ENCODE measurements at regions not wholly inside any gene's neighbourhood (a gene's known extent, or its start where the extent isn't known, plus 50 kb on each side); places are given as distances from the start of the nearest gene placed in this dataset.

DNA sequence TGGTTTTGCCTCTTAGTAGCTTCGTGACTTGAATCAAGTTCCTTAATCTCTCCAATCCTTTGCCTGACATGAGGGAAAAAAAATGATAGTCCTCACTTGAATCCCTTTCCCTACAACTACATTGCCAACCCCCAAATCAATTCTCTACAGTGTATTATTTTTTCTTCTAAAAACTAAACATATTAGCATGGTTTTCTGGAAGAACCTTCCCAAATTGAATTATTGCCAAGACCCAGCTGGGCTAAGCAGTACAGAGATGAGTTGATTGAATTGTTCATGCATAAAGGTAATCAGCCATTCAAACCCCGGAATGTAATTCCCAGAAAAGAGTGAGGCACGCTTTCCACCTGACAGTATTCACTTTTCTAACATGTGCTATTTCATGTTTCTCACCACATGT lies 155.6 kb upstream of the AGR3 start:
- no peak for DNase-seq (ENCODE audit: low spot score, unreplicated experiment)
- no peaks in the 10 kb centered on the region for H3K9me3 Mint-ChIP-seq (ENCODE audit: low read depth)
- TF ChIP-seq, protein P1, sequence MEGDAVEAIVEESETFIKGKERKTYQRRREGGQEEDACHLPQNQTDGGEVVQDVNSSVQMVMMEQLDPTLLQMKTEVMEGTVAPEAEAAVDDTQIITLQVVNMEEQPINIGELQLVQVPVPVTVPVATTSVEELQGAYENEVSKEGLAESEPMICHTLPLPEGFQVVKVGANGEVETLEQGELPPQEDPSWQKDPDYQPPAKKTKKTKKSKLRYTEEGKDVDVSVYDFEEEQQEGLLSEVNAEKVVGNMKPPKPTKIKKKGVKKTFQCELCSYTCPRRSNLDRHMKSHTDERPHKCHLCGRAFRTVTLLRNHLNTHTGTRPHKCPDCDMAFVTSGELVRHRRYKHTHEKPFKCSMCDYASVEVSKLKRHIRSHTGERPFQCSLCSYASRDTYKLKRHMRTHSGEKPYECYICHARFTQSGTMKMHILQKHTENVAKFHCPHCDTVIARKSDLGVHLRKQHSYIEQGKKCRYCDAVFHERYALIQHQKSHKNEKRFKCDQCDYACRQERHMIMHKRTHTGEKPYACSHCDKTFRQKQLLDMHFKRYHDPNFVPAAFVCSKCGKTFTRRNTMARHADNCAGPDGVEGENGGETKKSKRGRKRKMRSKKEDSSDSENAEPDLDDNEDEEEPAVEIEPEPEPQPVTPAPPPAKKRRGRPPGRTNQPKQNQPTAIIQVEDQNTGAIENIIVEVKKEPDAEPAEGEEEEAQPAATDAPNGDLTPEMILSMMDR (IDR thresholded peaks at IDR 0.05; ENCODE audit: unreplicated experiment): no peak
- no peak overlapping the region for H3K27ac Mint-ChIP-seq
- H3K4me3 Mint-ChIP-seq (ENCODE audit: low read depth): no peak overlapping the region
- H3K4me1 Mint-ChIP-seq (ENCODE audit: low read depth): peaks cover 8% of the 10 kb centered on the region
- H3K36me3 Mint-ChIP-seq (ENCODE audit: insufficient read depth): no peaks in the 10 kb centered on the region
- H3K27me3 Mint-ChIP-seq: no peaks in the 10 kb centered on the region

DNA sequence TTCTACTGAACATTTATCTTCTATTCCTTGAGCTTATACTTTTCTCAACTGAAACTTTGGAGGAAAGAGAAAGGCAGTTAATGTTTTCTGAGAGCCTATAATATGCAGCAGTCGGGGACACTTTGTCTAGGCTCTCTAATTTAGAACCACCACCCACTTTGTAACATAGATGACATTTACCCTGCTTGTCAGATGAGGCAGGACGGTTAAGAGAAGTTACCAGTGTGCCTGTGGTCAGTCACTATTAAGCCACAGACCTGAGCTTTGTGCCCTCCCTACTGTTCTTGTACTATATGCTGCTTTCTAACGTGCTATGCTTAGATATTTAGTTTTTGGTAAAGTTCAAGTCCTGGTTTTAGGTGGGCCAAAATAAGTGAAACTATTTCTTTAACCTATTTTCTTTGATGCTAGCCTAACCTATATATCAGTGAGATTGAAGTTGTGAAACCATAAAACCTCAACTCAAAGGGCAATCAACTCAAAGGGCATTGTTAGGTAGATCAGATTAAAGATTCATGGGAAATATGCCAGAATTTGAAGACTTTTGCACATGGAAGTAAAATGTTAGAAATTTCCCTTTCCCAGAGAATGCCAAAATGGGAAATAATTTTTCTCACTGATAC lies 156.5 kb upstream of the AGR3 start:
- no peak overlapping the region for H3K4me3 Mint-ChIP-seq (ENCODE audit: low read depth)
- no peaks in the 10 kb centered on the region for H3K27me3 Mint-ChIP-seq
- peaks cover 8% of the 10 kb centered on the region for H3K4me1 Mint-ChIP-seq (ENCODE audit: low read depth)
- H3K27ac Mint-ChIP-seq: no peak overlapping the region
- no peaks in the 10 kb centered on the region for H3K36me3 Mint-ChIP-seq (ENCODE audit: insufficient read depth)
- TF ChIP-seq, protein P1 (IDR thresholded peaks at IDR 0.05; ENCODE audit: unreplicated experiment): no peak
- no peak for DNase-seq (ENCODE audit: low spot score, unreplicated experiment)
- no peaks in the 10 kb centered on the region for H3K9me3 Mint-ChIP-seq (ENCODE audit: low read depth)

DNA sequence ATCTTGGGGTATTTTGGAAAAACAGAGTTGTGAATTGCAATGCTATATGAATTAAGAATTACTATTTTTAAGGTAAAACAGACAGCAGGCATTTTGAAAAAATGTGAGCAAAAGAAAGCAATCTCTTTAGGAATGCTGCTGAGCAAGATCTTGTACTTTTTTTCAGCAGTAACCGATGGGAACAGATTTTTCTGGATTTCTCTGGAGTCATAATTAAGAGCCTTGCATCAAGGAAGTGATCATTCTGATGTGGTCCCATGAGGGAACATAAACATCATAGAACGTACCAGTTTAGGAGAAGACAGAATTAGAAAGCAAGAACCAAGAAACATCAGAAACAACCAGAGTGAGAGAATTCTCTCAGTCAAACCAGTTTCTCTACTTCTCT lies 157.0 kb upstream of the AGR3 start:
- Mint-ChIP-seq H3K36me3 (ENCODE audit: insufficient read depth) (no peaks in the 10 kb centered on the region), H3K4me1 (ENCODE audit: low read depth) (peaks cover 8% of the 10 kb centered on the region), H3K27ac (no peak overlapping the region), H3K27me3 (no peaks in the 10 kb centered on the region), H3K4me3 (ENCODE audit: low read depth) (no peak overlapping the region), H3K9me3 (ENCODE audit: low read depth) (no peaks in the 10 kb centered on the region)
- TF ChIP-seq, protein P1 (IDR thresholded peaks at IDR 0.05; ENCODE audit: unreplicated experiment): no peak
- DNase-seq (ENCODE audit: low spot score, unreplicated experiment): no peak

DNA sequence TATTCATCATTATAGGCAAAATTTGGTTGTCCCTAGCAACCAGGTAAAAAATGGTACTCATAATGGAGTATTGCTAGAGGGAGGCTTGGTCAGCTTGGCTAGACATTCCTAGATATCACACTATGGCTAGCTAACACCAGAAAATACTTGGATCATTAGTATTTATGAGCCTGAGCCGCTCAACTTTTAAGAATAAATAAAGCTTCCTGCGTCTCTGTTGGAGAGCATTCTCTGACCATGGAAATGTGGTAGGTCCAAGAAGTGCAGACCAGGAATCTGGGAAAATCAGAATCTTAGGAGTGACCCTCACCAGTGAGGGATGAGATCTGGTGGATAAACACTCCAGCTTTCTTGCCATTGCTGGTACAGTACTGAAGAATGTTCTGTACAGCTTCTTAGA lies 157.6 kb upstream of the AGR3 start:
- TF ChIP-seq, protein P1 (IDR thresholded peaks at IDR 0.05; ENCODE audit: unreplicated experiment): no peak
- no peak for DNase-seq (ENCODE audit: low spot score, unreplicated experiment)
- Mint-ChIP-seq H3K27me3 (no peaks in the 10 kb centered on the region), H3K4me1 (ENCODE audit: low read depth) (peaks cover 8% of the 10 kb centered on the region), H3K9me3 (ENCODE audit: low read depth) (no peaks in the 10 kb centered on the region), H3K36me3 (ENCODE audit: insufficient read depth) (no peaks in the 10 kb centered on the region), H3K27ac (no peak overlapping the region), H3K4me3 (ENCODE audit: low read depth) (no peak overlapping the region)

DNA sequence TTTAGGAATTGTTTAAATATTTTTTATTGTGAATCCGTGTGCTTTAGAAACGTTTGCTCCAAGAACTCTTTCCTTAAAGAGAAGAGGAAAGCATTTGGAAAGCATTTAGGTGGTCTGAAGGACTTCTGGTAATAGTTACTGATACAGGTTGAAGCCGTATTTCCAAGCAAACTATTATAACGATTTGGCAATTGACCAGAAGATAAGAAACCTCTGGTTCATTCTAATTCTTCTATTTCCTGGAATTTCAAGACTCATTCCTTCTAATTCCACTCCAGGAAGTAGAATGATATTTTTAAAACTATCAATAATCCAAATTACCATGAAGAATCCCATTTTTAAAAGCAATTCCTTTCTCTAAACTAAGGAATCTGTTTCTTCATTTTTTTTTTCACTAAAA lies 158.9 kb upstream of the AGR3 start:
- no peak overlapping the region for H3K4me3 Mint-ChIP-seq (ENCODE audit: low read depth)

More for the DNA sequence above, 158.9 kb upstream of the AGR3 start:
- Mint-ChIP-seq H3K36me3 (ENCODE audit: insufficient read depth) (no peaks in the 10 kb centered on the region), H3K27me3 (no peaks in the 10 kb centered on the region), H3K4me1 (ENCODE audit: low read depth) (peaks cover 8% of the 10 kb centered on the region), H3K9me3 (ENCODE audit: low read depth) (no peaks in the 10 kb centered on the region), H3K27ac (no peak overlapping the region)
- DNase-seq (ENCODE audit: low spot score, unreplicated experiment): no peak
- TF ChIP-seq, protein P1 (IDR thresholded peaks at IDR 0.05; ENCODE audit: unreplicated experiment): no peak
